ENCODE measurements at regions not wholly inside any gene's neighbourhood (a gene's known extent, or its start where the extent isn't known, plus 50 kb on each side); places are given as distances from the start of the nearest gene placed in this dataset.

GRCh38 chr6:134676307-134677281 is 273.3 kb downstream of the ALDH8A1 start:
- Mint-ChIP-seq H3K4me1 (ENCODE audit: low read depth) (peaks cover 9% of the 10 kb centered on the region), H3K27ac (peak overlapping the region; percentile 42)
- DNase-seq (ENCODE audit: low spot score, unreplicated experiment), result no peak

GRCh38 chr6:134675110-134676054 is 274.5 kb downstream of the ALDH8A1 start:
- Mint-ChIP-seq H3K27ac (peak overlapping the region; percentile 7), H3K27me3 (no peaks in the 10 kb centered on the region), H3K4me1 (ENCODE audit: low read depth) (peaks cover 9% of the 10 kb centered on the region), H3K4me3 (ENCODE audit: low read depth) (no peak overlapping the region), H3K9me3 (ENCODE audit: low read depth) (no peaks in the 10 kb centered on the region), H3K36me3 (ENCODE audit: insufficient read depth) (no peaks in the 10 kb centered on the region)
- DNase-seq (ENCODE audit: low spot score, unreplicated experiment), result no peak
- TF ChIP-seq, protein P1, sequence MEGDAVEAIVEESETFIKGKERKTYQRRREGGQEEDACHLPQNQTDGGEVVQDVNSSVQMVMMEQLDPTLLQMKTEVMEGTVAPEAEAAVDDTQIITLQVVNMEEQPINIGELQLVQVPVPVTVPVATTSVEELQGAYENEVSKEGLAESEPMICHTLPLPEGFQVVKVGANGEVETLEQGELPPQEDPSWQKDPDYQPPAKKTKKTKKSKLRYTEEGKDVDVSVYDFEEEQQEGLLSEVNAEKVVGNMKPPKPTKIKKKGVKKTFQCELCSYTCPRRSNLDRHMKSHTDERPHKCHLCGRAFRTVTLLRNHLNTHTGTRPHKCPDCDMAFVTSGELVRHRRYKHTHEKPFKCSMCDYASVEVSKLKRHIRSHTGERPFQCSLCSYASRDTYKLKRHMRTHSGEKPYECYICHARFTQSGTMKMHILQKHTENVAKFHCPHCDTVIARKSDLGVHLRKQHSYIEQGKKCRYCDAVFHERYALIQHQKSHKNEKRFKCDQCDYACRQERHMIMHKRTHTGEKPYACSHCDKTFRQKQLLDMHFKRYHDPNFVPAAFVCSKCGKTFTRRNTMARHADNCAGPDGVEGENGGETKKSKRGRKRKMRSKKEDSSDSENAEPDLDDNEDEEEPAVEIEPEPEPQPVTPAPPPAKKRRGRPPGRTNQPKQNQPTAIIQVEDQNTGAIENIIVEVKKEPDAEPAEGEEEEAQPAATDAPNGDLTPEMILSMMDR (IDR thresholded peaks at IDR 0.05; ENCODE audit: unreplicated experiment), result no peak

More at GRCh38 chr6:134676307-134677281, 273.3 kb downstream of the ALDH8A1 start:
- no peaks in the 10 kb centered on the region for H3K36me3 Mint-ChIP-seq (ENCODE audit: insufficient read depth)
- H3K4me3 Mint-ChIP-seq (ENCODE audit: low read depth), result no peak overlapping the region
- no peaks in the 10 kb centered on the region for H3K27me3 Mint-ChIP-seq
- H3K9me3 Mint-ChIP-seq (ENCODE audit: low read depth), result no peaks in the 10 kb centered on the region
- TF ChIP-seq, protein P1 (IDR thresholded peaks at IDR 0.05; ENCODE audit: unreplicated experiment), result no peak

- Mint-ChIP-seq H3K27ac (no peak overlapping the region), H3K4me3 (ENCODE audit: low read depth) (no peak overlapping the region), H3K4me1 (ENCODE audit: low read depth) (peaks cover 11% of the 10 kb centered on the region), H3K9me3 (ENCODE audit: low read depth) (peaks cover 3% of the 10 kb centered on the region), H3K36me3 (ENCODE audit: insufficient read depth) (no peaks in the 10 kb centered on the region), H3K27me3 (no peaks in the 10 kb centered on the region)
- DNase-seq (ENCODE audit: low spot score, unreplicated experiment), result no peak
- TF ChIP-seq, protein P1 (IDR thresholded peaks at IDR 0.05; ENCODE audit: unreplicated experiment), result no peak
Measured at GRCh38 chr6:134674562-134674961, 275.3 kb downstream of the ALDH8A1 start.

DNA sequence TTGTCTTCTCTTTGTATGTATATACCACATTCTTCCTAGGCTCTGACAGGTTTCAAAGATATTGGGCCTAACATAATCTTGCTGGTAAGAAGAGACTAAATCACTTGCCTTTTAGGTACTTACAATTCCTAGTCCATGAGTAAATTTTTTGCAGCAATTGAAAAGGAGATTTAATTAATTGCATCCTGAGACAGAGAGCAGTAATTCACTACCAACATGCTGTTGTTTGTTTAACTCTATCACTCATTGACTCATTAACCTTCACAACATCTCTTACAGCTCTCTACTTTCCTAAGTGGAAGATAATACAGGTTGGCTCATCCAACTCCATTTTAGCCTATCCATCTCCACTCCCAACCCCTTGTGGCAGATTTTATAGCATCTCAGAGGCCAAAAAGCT is 280.4 kb downstream of the ALDH8A1 start:
- Mint-ChIP-seq H3K9me3 (ENCODE audit: low read depth) (peaks cover 3% of the 10 kb centered on the region), H3K4me3 (ENCODE audit: low read depth) (no peak overlapping the region), H3K4me1 (ENCODE audit: low read depth) (peaks cover 16% of the 10 kb centered on the region), H3K36me3 (ENCODE audit: insufficient read depth) (no peaks in the 10 kb centered on the region), H3K27ac (no peak overlapping the region), H3K27me3 (no peaks in the 10 kb centered on the region)
- DNase-seq (ENCODE audit: low spot score, unreplicated experiment), result no peak
- TF ChIP-seq, protein P1 (IDR thresholded peaks at IDR 0.05; ENCODE audit: unreplicated experiment), result no peak

GRCh38 chr6:134667111-134667510 is 282.8 kb downstream of the ALDH8A1 start:
- Mint-ChIP-seq H3K4me3 (ENCODE audit: low read depth) (no peak overlapping the region), H3K27me3 (no peaks in the 10 kb centered on the region), H3K36me3 (ENCODE audit: insufficient read depth) (no peaks in the 10 kb centered on the region), H3K9me3 (ENCODE audit: low read depth) (peaks cover 3% of the 10 kb centered on the region), H3K4me1 (ENCODE audit: low read depth) (peaks cover 13% of the 10 kb centered on the region), H3K27ac (no peak overlapping the region)
- DNase-seq (ENCODE audit: low spot score, unreplicated experiment), result no peak
- TF ChIP-seq, protein P1 (IDR thresholded peaks at IDR 0.05; ENCODE audit: unreplicated experiment), result no peak
